NB4 (cell line): ENCODE measurements at regions not wholly inside any gene's neighbourhood (a gene's known extent, or its start where the extent isn't known, plus 50 kb on each side); places are given as distances from the start of the nearest gene placed in this dataset.

Experiments used
- CTCF ChIP-seq: IDR thresholded peaks from one replicate; pipeline ENCODE4 v1.5.1; 2012; ENCODE audit warnings: low read depth, low read length
- POLR2A ChIP-seq: IDR thresholded peaks from 2 replicates; pipeline ENCODE4 v1.6.1; 2011; ENCODE audit warnings: mild to moderate bottlenecking; ENCODE audit not compliant: insufficient read length; ENCODE audit errors: extremely low read depth

- no peak for TF ChIP-seq POLR2A
- no peak for TF ChIP-seq CTCF
These were observed 64.9 kb downstream of the MBD3L1 start for GRCh38 chr19:8897106-8897505.
